GM21619 (cell line): ENCODE measurements at regions not wholly inside any gene's neighbourhood (a gene's known extent, or its start where the extent isn't known, plus 50 kb on each side); places are given as distances from the start of the nearest gene placed in this dataset.
"Not testable (repeated sequence)": the region's sequence is repeated elsewhere in the genome, so short reads cannot be mapped to it uniquely, and the experiment has no call there.

Experiments used
- ATAC-seq: cut with Tn5 transposase; IDR thresholded peaks from one replicate; pipeline ENCODE4 v1.9.1; 2021; ENCODE audit not compliant: unreplicated experiment

GRCh38 chr9:102514541-102514940, 480.6 kb upstream of the CYLC2 start:
- ATAC-seq, result no peak

GRCh38 chr9:102507044-102507687, 488.0 kb upstream of the CYLC2 start:
- no peak for ATAC-seq

GRCh38 chr9:102506406-102506805, 488.7 kb upstream of the CYLC2 start:
- ATAC-seq, result no peak

GRCh38 chr9:102499468-102499867, 495.7 kb upstream of the CYLC2 start:
- ATAC-seq, result no peak

- no peak for ATAC-seq
These were observed 497.4 kb upstream of the CYLC2 start for GRCh38 chr9:102497709-102498108.

GRCh38 chr9:102486976-102487375, 508.2 kb upstream of the CYLC2 start:
- not testable (repeated sequence) for ATAC-seq

- no peak for ATAC-seq
These were observed 511.5 kb upstream of the CYLC2 start for GRCh38 chr9:102483651-102484050.

- no peak for ATAC-seq
These were observed 512.4 kb upstream of the CYLC2 start for GRCh38 chr9:102482776-102483175.

- no peak for ATAC-seq
These were observed 515.9 kb upstream of the CYLC2 start for GRCh38 chr9:102479191-102479590.

- no peak for ATAC-seq
These were observed 520.8 kb upstream of the CYLC2 start for GRCh38 chr9:102474357-102474756.

- not testable (repeated sequence) for ATAC-seq
These were observed 525.7 kb upstream of the CYLC2 start for GRCh38 chr9:102469430-102469829.

- ATAC-seq, result no peak
These were observed 533.8 kb upstream of the CYLC2 start for GRCh38 chr9:102461156-102461819.

GRCh38 chr9:102459828-102460227, 535.3 kb upstream of the CYLC2 start:
- ATAC-seq, result no peak

- no peak for ATAC-seq
These were observed 538.6 kb upstream of the CYLC2 start for GRCh38 chr9:102456562-102456961.

- ATAC-seq, result no peak
These were observed 549.2 kb upstream of the CYLC2 start for GRCh38 chr9:102445906-102446305.

- no peak for ATAC-seq
These were observed 549.9 kb upstream of the CYLC2 start for GRCh38 chr9:102445181-102445747.

GRCh38 chr9:102439583-102439982, 555.5 kb upstream of the CYLC2 start:
- no peak for ATAC-seq

GRCh38 chr9:102436599-102436998, 558.5 kb upstream of the CYLC2 start:
- not testable (repeated sequence) for ATAC-seq

- no peak for ATAC-seq
These were observed 559.7 kb upstream of the CYLC2 start for GRCh38 chr9:102435427-102435826.

GRCh38 chr9:102434545-102434944, 560.6 kb upstream of the CYLC2 start:
- no peak for ATAC-seq

GRCh38 chr9:102428305-102428704, 566.8 kb upstream of the CYLC2 start:
- no peak for ATAC-seq

GRCh38 chr9:102416251-102416650, 578.9 kb upstream of the CYLC2 start:
- ATAC-seq, result not testable (repeated sequence)
